8988T (cell line): ENCODE measurements at regions not wholly inside any gene's neighbourhood (a gene's known extent, or its start where the extent isn't known, plus 50 kb on each side); places are given as distances from the start of the nearest gene placed in this dataset.
"Not testable (repeated sequence)": the region's sequence is repeated elsewhere in the genome, so short reads cannot be mapped to it uniquely, and the experiment has no call there.

Source experiments
- DNase-seq: peaks from one replicate; pipeline ENCODE4 v3.0.0; 2011

- no peak for DNase-seq
Measured at GRCh38 chr10:84706431-84706830, 378.0 kb downstream of the CCSER2 start.

GRCh38 chr10:84706875-84707274 is 378.5 kb downstream of the CCSER2 start:
- no peak for DNase-seq

GRCh38 chr10:84715911-84716310 is 387.5 kb downstream of the CCSER2 start:
- peak; percentile 31 for DNase-seq

- DNase-seq = no peak
Measured at GRCh38 chr10:84718877-84719616, 390.7 kb downstream of the CCSER2 start.

- DNase-seq = no peak
Measured at GRCh38 chr10:84719687-84720086, 391.3 kb downstream of the CCSER2 start.

- no peak for DNase-seq
Measured at GRCh38 chr10:84727398-84727797, 399.0 kb downstream of the CCSER2 start.

GRCh38 chr10:84739126-84739525 is 410.7 kb downstream of the CCSER2 start:
- DNase-seq = not testable (repeated sequence)

- DNase-seq = no peak
Measured at GRCh38 chr10:84739641-84740040, 411.3 kb downstream of the CCSER2 start.

GRCh38 chr10:84743483-84743882 is 415.1 kb downstream of the CCSER2 start:
- DNase-seq = no peak

- no peak for DNase-seq
Measured at GRCh38 chr10:84755311-84755710, 426.9 kb downstream of the CCSER2 start.

- not testable (repeated sequence) for DNase-seq
Measured at GRCh38 chr10:84756653-84757052, 428.3 kb downstream of the CCSER2 start.

- not testable (repeated sequence) for DNase-seq
Measured at GRCh38 chr10:84761994-84762614, 433.7 kb downstream of the CCSER2 start.

GRCh38 chr10:84762754-84763394 is 434.5 kb downstream of the CCSER2 start:
- no peak for DNase-seq

GRCh38 chr10:84763965-84764364 is 435.6 kb downstream of the CCSER2 start:
- no peak for DNase-seq

GRCh38 chr10:84765086-84765485 is 436.7 kb downstream of the CCSER2 start:
- no peak for DNase-seq

- DNase-seq = no peak
Measured at GRCh38 chr10:84765656-84766055, 437.3 kb downstream of the CCSER2 start.

GRCh38 chr10:84766923-84767322 is 438.5 kb downstream of the CCSER2 start:
- no peak for DNase-seq

- no peak for DNase-seq
Measured at GRCh38 chr10:84768132-84768531, 439.7 kb downstream of the CCSER2 start.

GRCh38 chr10:84770824-84771223 is 442.4 kb downstream of the CCSER2 start:
- DNase-seq = no peak

- peak; percentile 21 for DNase-seq
Measured at GRCh38 chr10:84783386-84783785, 455.0 kb downstream of the CCSER2 start.

- DNase-seq = no peak
Measured at GRCh38 chr10:84783909-84784308, 455.5 kb downstream of the CCSER2 start.

GRCh38 chr10:84784749-84785148 is 456.4 kb downstream of the CCSER2 start:
- DNase-seq = no peak

- DNase-seq = no peak
Measured at GRCh38 chr10:84789026-84789425, 460.6 kb downstream of the CCSER2 start.

- no peak for DNase-seq
Measured at GRCh38 chr10:84798312-84798711, 469.9 kb downstream of the CCSER2 start.
